Endothelial cell of umbilical vein (primary cell): ENCODE measurements at regions not wholly inside any gene's neighbourhood (a gene's known extent, or its start where the extent isn't known, plus 50 kb on each side); places are given as distances from the start of the nearest gene placed in this dataset.

ENCODE experiments used
- BruUV-seq: library from RNA; stranded (reverse); fragments of 400-500 nt; replicated peaks from 2 replicates; lab custom pipeline; 2021; lab: Mats Ljungman, UMichigan
- CTCF ChIA-PET: fragments of 300-600, 350-600 bp; sonication (Branson Sonifier 250); formaldehyde crosslinking; loops from one replicate; lab custom pipeline; 2021; ENCODE audit warnings: antibody characterized with exemption, inconsistent platforms; lab: Charles Lee
- POLR2A ChIA-PET: fragments of 300-600, 350-600 bp; sonication (Branson Sonifier 250); formaldehyde crosslinking; loops from one replicate; lab custom pipeline; 2021; ENCODE audit warnings: antibody characterized with exemption, inconsistent platforms; lab: Charles Lee
- DNase-seq: peaks from one replicate; pipeline ENCODE4 v3.0.0-alpha.2; 2011; ENCODE audit warnings: low read depth, low spot score
- FAIRE-seq: peaks from 2 replicates; lab custom pipeline; 2011; peaks lifted over from hg19 to GRCh38; lab: Jason Lieb, UNC
- H2AFZ ChIP-seq: 2 replicates; pipeline ENCODE4 v1.6.0; 2012; ENCODE audit warnings: low read depth, low read length, control low read depth, inconsistent platforms
- H3K27ac ChIP-seq: 2 replicates; pipeline ENCODE4 v1.5.1; 2011; ENCODE audit warnings: low read depth, mild to moderate bottlenecking, control low read depth, low read length, moderate library complexity; ENCODE audit not compliant: insufficient read depth
- H3K27me3 ChIP-seq, 2 experiments: 2 replicates each; pipeline versions ENCODE4 v1.6.0 to v1.6.1; 2011; ENCODE audit warnings: low read length in 2 of 2, mixed read lengths in 1 of 2; ENCODE audit not compliant: control insufficient read depth in 2 of 2, insufficient read depth in 2 of 2
- H3K36me3 ChIP-seq, 2 experiments: 2 replicates in 1 of 2; 3 replicates in 1 of 2; pipeline ENCODE4 v1.5.1; 2011; ENCODE audit warnings: low read length in 2 of 2, mild to moderate bottlenecking in 1 of 2, moderate library complexity in 1 of 2; ENCODE audit not compliant: control insufficient read depth in 2 of 2, insufficient read depth in 2 of 2; ENCODE audit errors: extremely low read depth in 1 of 2
- H3K4me1 ChIP-seq: 3 replicates; pipeline ENCODE4 v1.5.1; 2011; ENCODE audit warnings: mild to moderate bottlenecking, low read length; ENCODE audit not compliant: control insufficient read depth, insufficient read depth; ENCODE audit errors: extremely low read depth
- H3K4me2 ChIP-seq: 2 replicates; pipeline ENCODE4 v1.6.1; 2011; ENCODE audit warnings: low read length, control low read depth, mixed read lengths; ENCODE audit not compliant: insufficient read depth
- H3K4me3 ChIP-seq, 3 experiments: fragments of 200-600 bp in 1 of 3; sonication (generic), shearing (Covaris generic) in 1 of 3; replicated peaks in 1 of 3; 2 replicates each; pipeline ENCODE4 v1.5.1; 2011 to 2016; ENCODE audit warnings: control low read depth in 3 of 3, low read length in 3 of 3, mild to moderate bottlenecking in 2 of 3, inconsistent platforms in 1 of 3, low read depth in 1 of 3, moderate library complexity in 1 of 3; ENCODE audit not compliant: insufficient read depth in 1 of 3
- H3K79me2 ChIP-seq: 2 replicates; pipeline ENCODE4 v1.6.0; 2012; ENCODE audit warnings: low read length, inconsistent platforms; ENCODE audit not compliant: control insufficient read depth, insufficient read depth
- H3K9ac ChIP-seq: replicated peaks from 2 replicates; pipeline ENCODE3; 2011; ENCODE audit warnings: low read length, control low read depth; ENCODE audit not compliant: insufficient read depth; ENCODE audit errors: extremely low read depth
- H3K9me1 ChIP-seq: replicated peaks from 3 replicates; pipeline ENCODE4 v1.6.0; 2011; ENCODE audit warnings: mild to moderate bottlenecking, low read length; ENCODE audit not compliant: control insufficient read depth, insufficient read depth; ENCODE audit errors: extremely low read depth
- H3K9me3 ChIP-seq: replicated peaks from 2 replicates; pipeline ENCODE4 v1.5.1; 2012; ENCODE audit warnings: low read length, inconsistent platforms; ENCODE audit not compliant: control insufficient read depth, insufficient read depth
- H4K20me1 ChIP-seq: replicated peaks from 2 replicates; pipeline ENCODE3; 2011; ENCODE audit warnings: mild to moderate bottlenecking, low read length; ENCODE audit not compliant: control insufficient read depth, insufficient read depth; ENCODE audit errors: extremely low read depth
- EZH2 ChIP-seq: IDR thresholded peaks from 2 replicates; pipeline ENCODE4 v1.6.1; 2012; ENCODE audit warnings: borderline replicate concordance, low read depth, mild to moderate bottlenecking, moderate library complexity, low read length, inconsistent platforms; ENCODE audit not compliant: severe bottlenecking
- FOS ChIP-seq: IDR thresholded peaks from 2 replicates; pipeline ENCODE4 v1.6.1; 2011; ENCODE audit warnings: mild to moderate bottlenecking, low read length, moderate library complexity, borderline replicate concordance; ENCODE audit not compliant: insufficient read depth
- GATA2 ChIP-seq: IDR thresholded peaks from 2 replicates; pipeline ENCODE4 v1.7.0; 2011; ENCODE audit warnings: low read depth, mild to moderate bottlenecking, moderate library complexity, mixed read lengths, low read length; ENCODE audit not compliant: insufficient read length, insufficient read depth
- JUN ChIP-seq: IDR thresholded peaks from 2 replicates; pipeline ENCODE4 v1.6.1; 2011; ENCODE audit warnings: borderline replicate concordance, low read depth; ENCODE audit not compliant: insufficient read length, insufficient read depth
- MYC ChIP-seq: IDR thresholded peaks from one replicate; pipeline ENCODE4 v1.6.1; 2011; ENCODE audit warnings: mild to moderate bottlenecking, low read depth, low read length
- POLR2A ChIP-seq: IDR thresholded peaks from 2 replicates; pipeline ENCODE4 v1.6.1; 2012; ENCODE audit warnings: low read depth, mild to moderate bottlenecking, control low read depth, low read length
- POLR2AphosphoS5 ChIP-seq: IDR thresholded peaks from 2 replicates; pipeline ENCODE4 v1.6.1; 2012; ENCODE audit warnings: low read depth, mild to moderate bottlenecking, control low read depth, low read length, moderate library complexity; ENCODE audit not compliant: insufficient read depth
- dilution Hi-C: fragments of 300-500 bp; cut with MboI; formaldehyde crosslinking; loops from one replicate; pipeline ENCODE4 v1.15.0; 2019; ENCODE audit warnings: low sequenced_read_pairs; ENCODE audit not compliant: extremely low pct_ligation_motif_present
- intact Hi-C: fragments of 100-400 bp; cut with micrococcal nuclease; formaldehyde crosslinking; loops from one replicate; pipeline ENCODE4 v1.10.0; 2022
- TF ChIP-seq, protein P1 (sequence below), 2 donors: IDR thresholded peaks; 1 replicate in 1 of 2; 2 replicates in 1 of 2; pipeline ENCODE4 v1.5.1; 2011; ENCODE audit warnings: low read length in 2 of 2, mild to moderate bottlenecking in 2 of 2, moderate library complexity in 2 of 2, control low read depth in 1 of 2, inconsistent platforms in 1 of 2, low read depth in 1 of 2; ENCODE audit not compliant: insufficient read depth in 1 of 2; ENCODE audit errors: extremely low read depth in 1 of 2
- TF ChIP-seq, protein P2 (sequence below): IDR thresholded peaks from 2 replicates; pipeline ENCODE4 v1.6.1; 2011; ENCODE audit not compliant: insufficient read depth, insufficient read length

DNA sequence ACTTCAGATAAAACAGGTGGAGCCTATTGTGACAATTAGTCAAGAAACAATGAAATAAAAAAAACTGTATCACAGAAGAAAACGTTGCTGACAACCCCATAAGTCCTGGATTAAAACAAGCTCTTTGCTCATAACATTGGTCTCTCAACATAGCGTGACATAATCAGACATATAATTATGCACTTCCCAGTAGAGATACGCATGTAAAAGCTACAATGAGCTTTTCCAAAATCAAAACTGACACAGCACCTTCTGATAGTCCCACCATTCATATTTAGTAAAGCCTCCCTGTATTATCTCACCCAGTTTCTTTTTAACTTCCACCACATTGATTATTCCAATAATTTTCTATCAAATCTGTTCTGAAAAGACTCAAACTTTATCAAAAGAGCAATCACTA is 372.1 kb upstream of the SMIM31 start:
- H3K4me1 ChIP-seq, result no peaks in the 10 kb centered on the region
- H2AFZ ChIP-seq, result no peak overlapping the region
- DNase-seq (no peak), FAIRE-seq (no peak)
- H3K4me2 ChIP-seq, result no peak overlapping the region
- no peaks in the 10 kb centered on the region for H3K27me3 ChIP-seq
- H3K79me2 ChIP-seq, result no peaks in the 10 kb centered on the region
- dilution Hi-C loops, result no loop called here
- no peak overlapping the region for H3K27ac ChIP-seq
- intact Hi-C loops, result no loop called here
- H3K9me3 ChIP-seq, result no peaks in the 10 kb centered on the region
- no peak overlapping the region for H3K9ac ChIP-seq
- H3K9me1 ChIP-seq, result no peaks in the 10 kb centered on the region
- no peaks in the 10 kb centered on the region for H4K20me1 ChIP-seq
- BruUV-seq, result no TSS peak
- ChIA-PET POLR2A (no interaction called here), CTCF (no interaction called here)
- TF ChIP-seq POLR2A (no peak), GATA2 (no peak), POLR2AphosphoS5 (no peak), MYC (no peak), EZH2 (no peak), FOS (no peak), JUN (no peak)
- TF ChIP-seq, protein P1, sequence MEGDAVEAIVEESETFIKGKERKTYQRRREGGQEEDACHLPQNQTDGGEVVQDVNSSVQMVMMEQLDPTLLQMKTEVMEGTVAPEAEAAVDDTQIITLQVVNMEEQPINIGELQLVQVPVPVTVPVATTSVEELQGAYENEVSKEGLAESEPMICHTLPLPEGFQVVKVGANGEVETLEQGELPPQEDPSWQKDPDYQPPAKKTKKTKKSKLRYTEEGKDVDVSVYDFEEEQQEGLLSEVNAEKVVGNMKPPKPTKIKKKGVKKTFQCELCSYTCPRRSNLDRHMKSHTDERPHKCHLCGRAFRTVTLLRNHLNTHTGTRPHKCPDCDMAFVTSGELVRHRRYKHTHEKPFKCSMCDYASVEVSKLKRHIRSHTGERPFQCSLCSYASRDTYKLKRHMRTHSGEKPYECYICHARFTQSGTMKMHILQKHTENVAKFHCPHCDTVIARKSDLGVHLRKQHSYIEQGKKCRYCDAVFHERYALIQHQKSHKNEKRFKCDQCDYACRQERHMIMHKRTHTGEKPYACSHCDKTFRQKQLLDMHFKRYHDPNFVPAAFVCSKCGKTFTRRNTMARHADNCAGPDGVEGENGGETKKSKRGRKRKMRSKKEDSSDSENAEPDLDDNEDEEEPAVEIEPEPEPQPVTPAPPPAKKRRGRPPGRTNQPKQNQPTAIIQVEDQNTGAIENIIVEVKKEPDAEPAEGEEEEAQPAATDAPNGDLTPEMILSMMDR (IDR thresholded peaks at IDR 0.05; ENCODE audit: extremely low read depth in 1 of 2, insufficient read depth in 1 of 2, low read depth in 1 of 2, low read length in 2 of 2), result no peak
- TF ChIP-seq, protein P2, sequence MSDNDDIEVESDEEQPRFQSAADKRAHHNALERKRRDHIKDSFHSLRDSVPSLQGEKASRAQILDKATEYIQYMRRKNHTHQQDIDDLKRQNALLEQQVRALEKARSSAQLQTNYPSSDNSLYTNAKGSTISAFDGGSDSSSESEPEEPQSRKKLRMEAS, result no peak
- no peak overlapping the region for H3K4me3 ChIP-seq
- H3K36me3 ChIP-seq, result no peaks in the 10 kb centered on the region
